ENCODE measurements at regions not wholly inside any gene's neighbourhood (a gene's known extent, or its start where the extent isn't known, plus 50 kb on each side); places are given as distances from the start of the nearest gene placed in this dataset.

DNA sequence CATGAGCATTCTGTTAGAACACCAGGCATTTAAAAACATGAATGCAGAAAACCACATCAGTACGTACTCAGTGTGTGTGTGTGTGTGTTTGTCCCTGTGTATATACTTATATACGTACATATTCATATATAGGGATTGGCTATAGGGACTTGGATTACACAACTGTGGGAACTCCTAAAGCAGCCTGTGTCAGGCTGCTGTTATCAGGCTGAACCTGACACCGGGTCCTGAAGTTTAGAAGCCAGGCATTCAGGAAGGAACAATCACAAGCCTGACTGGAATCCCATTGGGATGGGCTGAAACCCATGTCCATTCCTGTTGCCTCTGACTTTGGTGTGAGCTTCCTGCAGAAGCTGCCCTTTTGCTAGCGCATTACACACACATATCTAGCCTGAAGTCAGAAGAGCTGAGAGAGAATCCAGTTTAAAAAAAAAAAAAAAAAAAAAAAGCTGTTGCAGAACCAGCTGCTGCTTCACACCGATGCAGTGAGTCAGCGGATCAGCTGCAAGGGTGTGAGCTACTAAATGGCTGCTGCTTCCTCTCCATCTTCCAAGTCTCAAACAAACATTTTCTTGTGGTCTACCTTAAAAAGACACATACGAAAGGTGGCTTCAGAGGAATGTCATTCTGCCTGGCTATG, 348.1 kb downstream of the THBS2 start:
- no peak for TF ChIP-seq CTCF (IDR thresholded peaks at IDR 0.05)
- TF ChIP-seq EP300 (IDR thresholded peaks at IDR 0.05), result no peak
- TF ChIP-seq POLR2A (IDR thresholded peaks at IDR 0.05), result no peak

Data from tibial nerve (tissue), 4 donors.